GM10266 (cell line): ENCODE measurements at regions not wholly inside any gene's neighbourhood (a gene's known extent, or its start where the extent isn't known, plus 50 kb on each side); places are given as distances from the start of the nearest gene placed in this dataset.
"Not testable (repeated sequence)": the region's sequence is repeated elsewhere in the genome, so short reads cannot be mapped to it uniquely, and the experiment has no call there.

Experiments
- DNase-seq: peaks from one replicate; pipeline ENCODE4 v3.0.0; 2012; ENCODE audit errors: extremely low spot score
- TF ChIP-seq, protein P1 (sequence below): IDR thresholded peaks from 2 replicates; pipeline ENCODE4 v1.5.1; 2012; ENCODE audit warnings: mild to moderate bottlenecking, low read depth; ENCODE audit not compliant: control insufficient read depth, insufficient read depth; ENCODE audit errors: missing control alignments

DNA sequence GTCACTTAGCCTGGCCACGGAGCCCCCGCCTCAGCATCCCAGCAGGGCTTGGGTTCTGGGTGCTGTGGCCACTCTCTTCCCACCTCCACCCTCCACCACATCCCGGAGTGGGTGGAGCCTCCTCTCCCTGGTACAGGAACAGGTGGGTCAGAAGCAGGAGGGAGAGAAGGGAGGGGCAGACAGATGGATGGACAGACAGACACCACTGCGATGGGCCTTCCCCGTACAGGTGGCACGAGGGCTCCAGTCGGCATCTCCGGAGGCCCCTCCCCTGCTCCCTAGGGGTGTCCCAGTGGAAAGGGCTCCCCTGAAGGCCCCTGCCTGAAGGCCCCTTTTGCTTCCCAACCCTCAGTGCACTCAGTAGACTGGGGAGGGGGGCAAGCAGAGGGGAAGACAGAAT, 96.9 kb upstream of the TARDBP start:
- TF ChIP-seq, protein P1, sequence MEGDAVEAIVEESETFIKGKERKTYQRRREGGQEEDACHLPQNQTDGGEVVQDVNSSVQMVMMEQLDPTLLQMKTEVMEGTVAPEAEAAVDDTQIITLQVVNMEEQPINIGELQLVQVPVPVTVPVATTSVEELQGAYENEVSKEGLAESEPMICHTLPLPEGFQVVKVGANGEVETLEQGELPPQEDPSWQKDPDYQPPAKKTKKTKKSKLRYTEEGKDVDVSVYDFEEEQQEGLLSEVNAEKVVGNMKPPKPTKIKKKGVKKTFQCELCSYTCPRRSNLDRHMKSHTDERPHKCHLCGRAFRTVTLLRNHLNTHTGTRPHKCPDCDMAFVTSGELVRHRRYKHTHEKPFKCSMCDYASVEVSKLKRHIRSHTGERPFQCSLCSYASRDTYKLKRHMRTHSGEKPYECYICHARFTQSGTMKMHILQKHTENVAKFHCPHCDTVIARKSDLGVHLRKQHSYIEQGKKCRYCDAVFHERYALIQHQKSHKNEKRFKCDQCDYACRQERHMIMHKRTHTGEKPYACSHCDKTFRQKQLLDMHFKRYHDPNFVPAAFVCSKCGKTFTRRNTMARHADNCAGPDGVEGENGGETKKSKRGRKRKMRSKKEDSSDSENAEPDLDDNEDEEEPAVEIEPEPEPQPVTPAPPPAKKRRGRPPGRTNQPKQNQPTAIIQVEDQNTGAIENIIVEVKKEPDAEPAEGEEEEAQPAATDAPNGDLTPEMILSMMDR = no peak
- DNase-seq = no peak

DNA sequence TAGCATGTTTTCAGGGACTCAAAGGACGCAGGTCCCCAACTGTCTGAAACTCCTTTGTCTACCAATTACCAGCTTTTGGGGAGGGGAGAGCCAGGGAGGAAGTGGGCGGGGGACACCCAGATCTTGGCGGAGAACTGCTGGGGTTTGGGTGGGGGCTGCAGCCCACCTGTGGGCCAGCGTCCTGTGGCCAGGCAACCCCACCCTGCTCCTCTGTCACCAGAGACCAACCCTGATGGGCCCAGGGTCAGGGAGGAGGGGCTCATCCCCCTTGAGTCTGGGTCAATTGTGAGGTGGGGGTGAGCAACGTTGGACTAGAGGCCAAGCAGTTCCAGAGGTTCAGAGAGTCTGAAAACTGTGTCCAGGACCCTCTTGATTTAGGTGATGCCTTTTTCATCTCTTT, 96.1 kb upstream of the TARDBP start:
- no peak for DNase-seq
- TF ChIP-seq, protein P1 = no peak

DNA sequence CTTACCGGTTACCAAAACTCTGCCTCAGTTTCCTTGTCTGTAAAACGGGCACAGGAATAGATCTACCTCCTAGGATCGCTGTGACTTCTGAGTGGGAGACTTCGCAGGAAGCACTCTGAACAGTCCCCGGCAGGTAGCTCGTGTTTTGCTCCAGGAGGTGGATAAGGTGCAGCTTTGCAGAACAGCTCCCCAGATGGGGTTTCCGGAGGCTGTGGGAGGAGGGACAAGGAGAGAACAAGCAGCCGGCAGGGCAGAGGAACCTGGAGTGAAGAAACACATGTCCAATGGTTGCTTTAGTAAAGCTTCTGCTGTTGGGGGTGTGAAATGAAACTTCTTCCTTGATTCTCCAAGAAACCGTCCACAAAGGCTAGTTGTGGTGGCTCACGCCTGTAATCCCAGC, 95.5 kb upstream of the TARDBP start:
- DNase-seq = no peak
- TF ChIP-seq, protein P1 = no peak

DNA sequence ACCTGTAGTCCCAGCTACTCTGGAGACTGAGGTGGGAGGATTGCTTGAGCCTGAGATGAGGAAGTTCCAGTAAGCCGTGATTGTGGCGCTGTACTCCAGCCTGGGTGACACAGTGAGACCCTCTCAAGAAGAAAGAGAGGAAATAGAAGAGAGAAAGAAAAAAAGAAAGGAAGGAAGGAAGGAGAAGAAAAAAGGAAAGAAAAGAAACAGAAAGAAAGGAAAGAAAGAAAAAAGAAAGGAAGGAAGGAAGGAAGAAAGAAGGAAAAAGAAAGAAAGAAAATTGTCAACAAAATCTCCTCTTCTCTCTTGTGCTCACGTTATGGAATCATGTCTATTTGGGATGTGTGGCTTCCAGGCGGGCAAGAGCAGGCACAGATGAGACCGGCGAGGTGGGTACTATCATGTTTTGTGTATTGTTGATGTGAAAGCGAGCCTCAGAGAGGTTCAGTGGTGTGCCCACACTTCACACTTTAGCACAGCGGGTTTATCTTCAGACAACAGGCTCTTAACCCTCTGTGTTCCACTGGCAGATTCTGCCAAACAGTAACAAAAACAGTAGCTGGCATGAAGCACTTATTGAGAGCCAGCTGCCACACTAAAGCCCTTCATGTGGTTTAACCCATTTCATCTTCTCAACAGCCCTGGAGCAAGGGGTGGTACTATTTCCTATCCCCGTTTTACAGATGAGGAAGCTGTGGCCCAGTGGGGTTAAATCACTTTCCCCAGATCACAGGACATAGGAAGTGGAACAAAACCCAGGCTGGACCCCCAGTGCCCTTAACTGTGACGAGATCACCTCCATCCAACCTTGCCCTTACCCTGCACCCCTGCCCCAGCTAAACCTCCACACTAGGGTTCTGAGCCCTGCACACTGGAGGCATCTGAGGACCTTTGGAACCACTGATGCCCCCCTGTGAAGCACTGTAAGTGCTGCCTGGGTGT, 94.7 kb upstream of the TARDBP start:
- TF ChIP-seq, protein P1 = no peak
- no peak for DNase-seq

DNA sequence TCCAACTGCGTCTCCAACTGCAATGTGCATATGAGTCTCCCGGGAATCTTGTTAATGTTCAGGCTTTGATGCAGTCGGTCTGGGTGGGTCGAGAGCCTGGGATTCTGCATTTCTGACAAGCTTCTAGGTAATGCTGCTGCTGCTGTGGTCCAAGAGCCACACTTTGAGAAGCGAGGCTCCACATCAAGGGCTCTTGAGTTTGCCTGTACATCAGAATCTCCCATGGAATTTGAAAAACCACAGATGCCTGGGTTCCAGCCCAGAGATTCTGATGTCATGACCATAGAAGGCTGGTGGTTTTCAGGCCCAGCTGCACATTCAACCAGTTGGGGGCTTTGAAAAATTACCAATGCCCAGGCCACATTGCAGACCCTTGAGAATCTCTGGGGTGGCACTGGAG, 93.9 kb upstream of the TARDBP start:
- DNase-seq = no peak

DNA sequence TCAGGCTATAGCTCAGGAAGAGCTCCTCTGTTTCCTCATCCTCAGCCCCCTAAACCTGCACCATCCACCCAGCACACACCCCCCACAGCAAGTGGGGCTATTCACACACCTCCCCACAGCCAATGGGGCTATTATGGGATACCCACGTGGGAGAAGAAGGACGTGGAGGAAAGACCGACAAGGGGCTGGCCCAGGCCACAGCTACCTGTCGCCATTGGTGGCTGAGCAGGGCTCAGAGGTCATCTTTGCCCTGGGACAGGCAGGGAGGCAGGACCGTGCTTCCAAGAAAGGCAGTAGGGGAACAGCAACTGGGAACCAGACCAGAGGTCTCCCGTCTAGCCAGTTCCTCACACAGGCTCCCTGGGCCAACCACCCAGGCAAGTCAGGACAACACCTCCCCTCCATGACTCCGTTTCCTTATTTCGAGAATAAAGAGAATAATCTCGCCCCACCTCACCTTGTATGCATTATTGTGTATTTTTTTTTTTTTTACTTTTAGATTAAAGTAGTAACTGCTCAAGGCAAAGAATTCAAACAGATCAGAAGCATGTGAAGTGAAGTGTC, 92.3 kb upstream of the TARDBP start:
- DNase-seq = no peak
- TF ChIP-seq, protein P1 = no peak

More for the DNA sequence above, 93.9 kb upstream of the TARDBP start:
- TF ChIP-seq, protein P1 = no peak

DNA sequence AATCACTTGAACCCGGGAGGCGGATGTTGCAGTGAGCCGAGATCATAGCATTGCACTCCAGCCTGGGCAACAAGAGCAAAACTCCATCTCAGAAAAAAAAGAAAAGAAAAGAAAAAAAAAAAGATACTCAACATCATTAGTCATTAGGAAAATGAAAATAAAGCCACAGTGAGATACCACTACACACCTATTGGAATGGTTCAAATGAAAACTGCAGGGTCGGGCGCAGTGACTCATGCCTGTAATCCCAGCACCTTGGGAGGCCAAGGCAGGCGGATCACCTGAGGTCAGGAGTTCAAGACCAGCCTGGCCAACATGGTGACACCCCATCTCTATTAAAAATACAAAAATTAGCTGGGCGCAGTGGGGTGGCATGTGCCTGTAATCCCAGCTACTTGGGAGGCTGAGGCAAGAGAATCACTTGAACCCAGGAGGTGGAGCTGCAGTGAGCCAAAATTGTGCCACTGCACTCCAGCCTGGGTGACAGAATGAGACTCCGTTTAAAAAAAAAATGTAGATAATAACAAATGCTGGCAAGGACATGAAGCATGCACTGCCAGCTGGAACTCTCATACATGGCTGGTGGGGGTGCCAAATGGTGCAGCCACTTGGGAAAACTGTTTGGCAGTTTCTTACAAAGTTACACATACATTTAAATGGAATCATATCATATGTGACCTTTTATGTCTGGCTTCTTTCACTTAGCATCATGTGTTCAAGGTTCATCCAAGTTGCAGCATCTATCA, 90.0 kb upstream of the TARDBP start:
- DNase-seq = not testable (repeated sequence)
